MCF 10A (cell line): ENCODE measurements at regions not wholly inside any gene's neighbourhood (a gene's known extent, or its start where the extent isn't known, plus 50 kb on each side); places are given as distances from the start of the nearest gene placed in this dataset.
"Not testable (repeated sequence)": the region's sequence is repeated elsewhere in the genome, so short reads cannot be mapped to it uniquely, and the experiment has no call there.

Experiments
- BruUV-seq: library from RNA; stranded (reverse); fragments of 400-500 nt; replicated peaks from 2 replicates; lab custom pipeline; 2021; lab: Mats Ljungman, UMichigan
- CTCF ChIA-PET: fragments of 300-600 bp; sonication (Branson Sonifier 250); formaldehyde crosslinking; extraction: SDS; loops from one replicate; lab custom pipeline; 2021; ENCODE audit warnings: antibody characterized with exemption, inconsistent platforms; lab: Yijun Ruan, JAX
- POLR2A ChIA-PET: fragments of 300-600, 350-650 bp; sonication (Branson Sonifier 250); formaldehyde crosslinking; extraction: SDS; loops from one replicate; lab custom pipeline; 2020; ENCODE audit warnings: antibody characterized with exemption, inconsistent platforms; lab: Yijun Ruan, JAX
- DNase-seq: peaks from one replicate; pipeline ENCODE4 v3.0.0-alpha.2; 2018; ENCODE audit not compliant: unreplicated experiment
- H3K27ac Mint-ChIP-seq: one replicate; pipeline ENCODE4 v1.8.0; 2022; ENCODE audit warnings: mild to moderate bottlenecking, low read depth, mixed read lengths; ENCODE audit not compliant: unreplicated experiment
- H3K27me3 Mint-ChIP-seq: one replicate; pipeline ENCODE4 v1.8.0; 2022; ENCODE audit warnings: mixed read lengths; ENCODE audit not compliant: insufficient read depth, unreplicated experiment
- H3K36me3 Mint-ChIP-seq: one replicate; pipeline ENCODE4 v1.8.0; 2022; ENCODE audit warnings: mild to moderate bottlenecking, moderate library complexity, mixed read lengths; ENCODE audit not compliant: insufficient read depth, unreplicated experiment
- H3K4me1 Mint-ChIP-seq: one replicate; pipeline ENCODE4 v1.8.0; 2022; ENCODE audit warnings: mixed read lengths; ENCODE audit not compliant: insufficient read depth, unreplicated experiment
- H3K4me3 Mint-ChIP-seq: one replicate; pipeline ENCODE4 v1.8.0; 2022; ENCODE audit warnings: mild to moderate bottlenecking, moderate library complexity, mixed read lengths; ENCODE audit not compliant: unreplicated experiment
- H3K9me3 Mint-ChIP-seq: one replicate; pipeline ENCODE4 v1.8.0; 2022; ENCODE audit warnings: mixed read lengths; ENCODE audit not compliant: unreplicated experiment
- intact Hi-C: fragments of 100-400 bp; cut with micrococcal nuclease; formaldehyde crosslinking; loops from 2 replicates; pipeline ENCODE4 v1.14.1; 2022
- TF ChIP-seq, protein P1 (sequence below): fragments of 200-600 bp; IDR thresholded peaks from one replicate; pipeline ENCODE4 v1.8.0; 2022; ENCODE audit warnings: antibody characterized with exemption, mild to moderate bottlenecking; ENCODE audit not compliant: unreplicated experiment

DNA sequence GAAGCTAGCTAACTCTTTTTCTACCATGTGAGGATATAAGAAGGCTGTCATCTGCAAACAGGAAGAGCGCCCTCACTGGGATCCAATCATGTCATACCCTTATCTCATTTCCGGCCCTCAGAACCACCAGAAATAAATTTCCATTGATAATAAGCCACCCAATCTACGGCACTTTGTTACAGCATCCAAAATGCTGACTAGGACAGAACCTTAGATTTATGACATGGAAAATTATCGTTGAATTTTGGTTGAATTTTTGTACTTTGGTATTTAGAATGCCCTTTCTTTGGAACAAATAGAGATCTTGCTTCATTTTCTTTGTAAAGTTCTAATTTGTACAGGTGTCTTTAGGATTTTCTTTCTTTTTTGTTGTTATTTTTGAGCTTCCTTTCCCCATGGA is 53.3 kb upstream of the CYLC2 start:
- no peak overlapping the region for H3K27ac Mint-ChIP-seq
- H3K4me3 Mint-ChIP-seq = no peak overlapping the region
- ChIA-PET POLR2A (no interaction called here), CTCF (no interaction called here)
- H3K4me1 Mint-ChIP-seq = no peaks in the 10 kb centered on the region
- intact Hi-C loops = no loop called here
- BruUV-seq = no TSS peak
- TF ChIP-seq, protein P1, sequence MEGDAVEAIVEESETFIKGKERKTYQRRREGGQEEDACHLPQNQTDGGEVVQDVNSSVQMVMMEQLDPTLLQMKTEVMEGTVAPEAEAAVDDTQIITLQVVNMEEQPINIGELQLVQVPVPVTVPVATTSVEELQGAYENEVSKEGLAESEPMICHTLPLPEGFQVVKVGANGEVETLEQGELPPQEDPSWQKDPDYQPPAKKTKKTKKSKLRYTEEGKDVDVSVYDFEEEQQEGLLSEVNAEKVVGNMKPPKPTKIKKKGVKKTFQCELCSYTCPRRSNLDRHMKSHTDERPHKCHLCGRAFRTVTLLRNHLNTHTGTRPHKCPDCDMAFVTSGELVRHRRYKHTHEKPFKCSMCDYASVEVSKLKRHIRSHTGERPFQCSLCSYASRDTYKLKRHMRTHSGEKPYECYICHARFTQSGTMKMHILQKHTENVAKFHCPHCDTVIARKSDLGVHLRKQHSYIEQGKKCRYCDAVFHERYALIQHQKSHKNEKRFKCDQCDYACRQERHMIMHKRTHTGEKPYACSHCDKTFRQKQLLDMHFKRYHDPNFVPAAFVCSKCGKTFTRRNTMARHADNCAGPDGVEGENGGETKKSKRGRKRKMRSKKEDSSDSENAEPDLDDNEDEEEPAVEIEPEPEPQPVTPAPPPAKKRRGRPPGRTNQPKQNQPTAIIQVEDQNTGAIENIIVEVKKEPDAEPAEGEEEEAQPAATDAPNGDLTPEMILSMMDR = no peak
- H3K36me3 Mint-ChIP-seq = no peaks in the 10 kb centered on the region
- H3K27me3 Mint-ChIP-seq = peaks cover 52% of the 10 kb centered on the region
- no peaks in the 10 kb centered on the region for H3K9me3 Mint-ChIP-seq
- DNase-seq = no peak

DNA sequence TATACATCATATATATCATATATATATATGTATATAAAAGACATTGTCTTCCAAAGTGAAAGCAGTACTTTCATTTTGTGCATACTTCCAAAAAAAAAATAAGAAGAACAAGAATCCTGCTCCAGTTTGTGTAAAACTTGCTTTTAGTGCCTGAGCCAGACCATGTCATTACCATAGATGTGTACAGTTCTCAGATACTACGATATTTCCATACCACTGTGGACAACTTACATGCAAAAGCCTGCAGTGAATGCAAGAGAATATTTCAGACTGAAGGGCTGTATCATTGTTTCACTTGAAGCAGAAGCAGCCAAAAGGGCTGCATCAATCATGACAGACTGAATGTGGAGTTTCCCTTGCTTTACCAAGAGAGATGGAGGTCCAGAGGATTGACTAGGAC is 72.6 kb upstream of the CYLC2 start:
- CTCF ChIA-PET = interaction anchor here (0.6 kb wide), 1 partner anchor 1320 kb away, joined by 3 read pairs; no protein-coding TSS in a partner anchor
- Mint-ChIP-seq H3K9me3 (no peaks in the 10 kb centered on the region), H3K27ac (no peak overlapping the region), H3K27me3 (no peaks in the 10 kb centered on the region), H3K36me3 (no peaks in the 10 kb centered on the region), H3K4me3 (no peak overlapping the region), H3K4me1 (no peaks in the 10 kb centered on the region)
- POLR2A ChIA-PET = no interaction called here
- BruUV-seq = no TSS peak
- intact Hi-C loops = no loop called here
- DNase-seq = no peak
- TF ChIP-seq, protein P1 = no peak

DNA sequence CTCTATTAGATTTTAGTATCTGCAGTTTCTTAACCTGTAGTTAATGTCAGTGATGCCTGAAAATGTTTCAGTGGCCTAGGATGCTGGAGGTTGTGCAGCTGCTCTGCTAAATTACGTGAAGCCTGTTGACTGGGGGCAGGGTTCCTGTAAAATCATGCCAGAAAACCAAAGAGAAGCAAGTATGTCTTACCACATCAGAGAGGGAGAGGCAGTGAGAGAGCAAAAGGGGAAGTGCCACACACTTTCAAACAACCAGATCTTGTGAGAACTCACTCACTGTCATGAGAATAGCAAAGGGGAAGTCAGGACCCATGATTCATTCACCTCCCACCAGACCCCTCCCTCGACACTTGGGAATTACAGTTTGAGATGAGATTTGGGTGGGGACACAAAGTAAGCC is 83.9 kb upstream of the CYLC2 start:
- CTCF ChIA-PET = no interaction called here
- TF ChIP-seq, protein P1 = no peak
- H3K27me3 Mint-ChIP-seq = peaks cover 24% of the 10 kb centered on the region
- H3K36me3 Mint-ChIP-seq = no peaks in the 10 kb centered on the region
- H3K9me3 Mint-ChIP-seq = peaks cover 8% of the 10 kb centered on the region
- DNase-seq = no peak
- H3K4me3 Mint-ChIP-seq = no peak overlapping the region
- POLR2A ChIA-PET = no interaction called here
- intact Hi-C loops = no loop called here
- no peaks in the 10 kb centered on the region for H3K4me1 Mint-ChIP-seq
- H3K27ac Mint-ChIP-seq = no peak overlapping the region
- BruUV-seq = no TSS peak

DNA sequence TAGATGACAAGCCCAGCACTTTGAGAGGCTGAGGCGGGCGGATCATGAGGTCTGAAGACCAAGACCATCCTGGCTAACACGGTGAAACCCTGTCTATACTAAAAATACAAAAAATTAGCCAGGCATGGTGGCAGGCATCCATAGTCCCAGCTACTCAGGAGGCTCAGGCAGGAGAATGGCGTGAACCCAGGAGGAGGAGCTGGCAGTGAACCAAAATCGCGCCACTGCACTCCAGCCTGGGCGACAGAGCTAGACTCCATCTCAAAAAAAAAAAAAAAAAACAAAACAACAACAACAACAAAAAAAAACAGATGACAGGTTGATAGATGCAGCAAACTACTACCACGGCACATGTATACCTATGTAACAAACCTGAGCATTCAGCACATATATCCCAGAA is 89.3 kb upstream of the CYLC2 start:
- CTCF ChIA-PET, H3K27ac Mint-ChIP-seq, BruUV-seq, H3K4me3 Mint-ChIP-seq, DNase-seq, intact Hi-C loops, H3K36me3 Mint-ChIP-seq, H3K4me1 Mint-ChIP-seq, POLR2A ChIA-PET: not testable (repeated sequence)
- peaks cover 15% of the 10 kb centered on the region for H3K27me3 Mint-ChIP-seq
- peaks cover 13% of the 10 kb centered on the region for H3K9me3 Mint-ChIP-seq

DNA sequence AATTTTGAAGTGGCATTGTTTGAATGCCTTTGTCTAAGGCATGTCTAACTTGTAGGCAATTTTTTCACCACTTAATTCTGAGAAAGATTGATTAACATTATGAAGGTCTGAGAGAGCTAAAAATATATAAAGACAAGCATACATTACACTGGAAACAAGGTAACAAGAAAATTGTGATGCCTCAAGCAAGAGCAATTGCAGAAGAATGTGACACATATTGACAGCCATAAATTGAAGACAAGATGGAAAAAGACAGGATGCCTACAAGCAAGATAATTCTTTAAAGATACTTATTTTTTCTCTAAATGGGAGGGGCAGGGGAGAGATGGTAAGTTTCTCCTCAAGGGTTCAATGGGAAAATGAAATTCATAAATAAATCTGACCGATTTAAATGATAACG is 103.1 kb upstream of the CYLC2 start:
- Mint-ChIP-seq H3K4me1 (no peaks in the 10 kb centered on the region), H3K9me3 (no peaks in the 10 kb centered on the region), H3K27ac (no peak overlapping the region), H3K36me3 (no peaks in the 10 kb centered on the region), H3K27me3 (peaks cover 21% of the 10 kb centered on the region), H3K4me3 (no peak overlapping the region)
- TF ChIP-seq, protein P1 = no peak
- ChIA-PET CTCF (interaction anchor here (0.6 kb wide), 2 partner anchors 17 to 336 kb away, joined by 3 read pairs; no protein-coding TSS in a partner anchor), POLR2A (no interaction called here)
- DNase-seq = no peak
- BruUV-seq = no TSS peak
- intact Hi-C loops = no loop called here

DNA sequence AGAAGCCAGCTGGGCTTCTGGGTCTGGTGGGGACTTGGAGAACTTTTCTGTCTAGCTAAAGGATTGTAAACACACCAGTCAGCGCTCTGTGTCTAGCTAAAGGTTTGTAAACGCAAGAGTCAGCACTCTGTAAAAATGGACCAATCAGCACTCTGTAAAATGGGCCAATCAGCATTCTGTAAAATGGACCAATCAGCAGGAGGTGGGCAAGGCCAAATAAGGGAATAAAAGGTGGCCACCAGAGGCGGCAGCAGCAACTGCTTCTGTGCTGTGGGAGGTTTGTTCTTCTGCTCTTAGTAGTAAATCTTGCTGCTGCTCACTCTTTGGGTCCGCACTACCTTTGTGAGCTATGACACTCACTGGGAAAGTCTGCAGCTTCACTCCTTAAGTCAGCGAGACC is 106.4 kb upstream of the CYLC2 start:
- CTCF ChIA-PET, H3K4me3 Mint-ChIP-seq, intact Hi-C loops, H3K27ac Mint-ChIP-seq, DNase-seq, H3K36me3 Mint-ChIP-seq, H3K9me3 Mint-ChIP-seq, BruUV-seq, POLR2A ChIA-PET, H3K4me1 Mint-ChIP-seq: not testable (repeated sequence)
- peaks cover 21% of the 10 kb centered on the region for H3K27me3 Mint-ChIP-seq
